HepG2 (cell line): ENCODE measurements at regions not wholly inside any gene's neighbourhood (a gene's known extent, or its start where the extent isn't known, plus 50 kb on each side); places are given as distances from the start of the nearest gene placed in this dataset.
"Not testable (repeated sequence)": the region's sequence is repeated elsewhere in the genome, so short reads cannot be mapped to it uniquely, and the experiment has no call there.

Experiments
- ATAC-seq: fragments of 200-7000 bp; cut with Tn5 transposase; 3 replicates; pipeline ENCODE4 v1.9.1; 2020; ENCODE audit warnings: mild to moderate bottlenecking, moderate library complexity
- BruUV-seq: library from RNA; stranded (reverse); fragments of 400-500 nt; replicated peaks from 2 replicates; lab custom pipeline; 2021; lab: Mats Ljungman, UMichigan
- CTCF ChIA-PET: fragments of 300-600 bp; formaldehyde crosslinking; extraction: SDS; loops from one replicate; lab custom pipeline; 2021; ENCODE audit warnings: low total read pairs, inconsistent platforms, low intra/inter-chr PET ratio; lab: Yijun Ruan, JAX
- POLR2A ChIA-PET: fragments of 350-600 bp; sonication (Branson Sonifier 250); formaldehyde crosslinking; loops from one replicate; lab custom pipeline; 2020; ENCODE audit warnings: antibody characterized with exemption, inconsistent platforms; lab: Yijun Ruan, JAX
- DNase-seq: peaks from one replicate; pipeline ENCODE4 v3.0.0-alpha.2; 2015; ENCODE audit warnings: low spot score
- FAIRE-seq: peaks from 3 replicates; lab custom pipeline; 2011; peaks lifted over from hg19 to GRCh38; lab: Jason Lieb, UNC
- H2AFZ ChIP-seq: one replicate; pipeline ENCODE4 v1.6.1; 2011; ENCODE audit warnings: low read length, inconsistent platforms
- H3K27ac ChIP-seq: fragments of 300-600 bp; 3 replicates; pipeline ENCODE4 v1.8.0; 2011; ENCODE audit warnings: mixed run types, mild to moderate bottlenecking, mixed read lengths, low read length, inconsistent platforms; ENCODE audit not compliant: insufficient read depth; ENCODE audit errors: extremely low read length
- H3K27me3 ChIP-seq, 2 experiments: fragments of 200-600 bp in 1 of 2; 2 replicates in 1 of 2; 3 replicates in 1 of 2; pipeline versions ENCODE4 v1.6.0 to v1.8.0; 2011; ENCODE audit warnings: low read length in 2 of 2, mild to moderate bottlenecking in 2 of 2, moderate library complexity in 2 of 2, inconsistent platforms in 1 of 2; ENCODE audit not compliant: insufficient read depth in 2 of 2, control insufficient read depth in 1 of 2
- H3K36me3 ChIP-seq, 2 experiments: fragments of 200-600 bp in 1 of 2; replicated peaks in 1 of 2; 2 replicates in 1 of 2; 3 replicates in 1 of 2; pipeline versions ENCODE4 v1.5.1 to v1.8.0; 2011; ENCODE audit warnings: low read length in 2 of 2, inconsistent platforms in 1 of 2; ENCODE audit not compliant: insufficient read depth in 2 of 2, control insufficient read depth in 1 of 2
- H3K4me1 ChIP-seq: 2 replicates; pipeline ENCODE4 v1.5.1; 2012; ENCODE audit warnings: low read length, inconsistent platforms; ENCODE audit not compliant: insufficient read depth
- H3K4me2 ChIP-seq: 2 replicates; pipeline ENCODE4 v1.6.0; 2011; ENCODE audit warnings: low read depth, low read length, inconsistent platforms
- H3K4me3 ChIP-seq, 3 experiments: fragments of 200-600 bp in 1 of 3; sonication (generic), shearing (Covaris generic) in 1 of 3; replicated peaks in 1 of 3; 2 replicates each; pipeline ENCODE4 v1.5.1; 2011 to 2016; ENCODE audit warnings: low read length in 3 of 3, inconsistent platforms in 2 of 3, low read depth in 2 of 3, mild to moderate bottlenecking in 2 of 3, control low read depth in 1 of 3, mixed read lengths in 1 of 3; ENCODE audit not compliant: insufficient read depth in 1 of 3
- H3K79me2 ChIP-seq: one replicate; pipeline ENCODE4 v1.6.1; 2011; ENCODE audit warnings: low read length, inconsistent platforms; ENCODE audit not compliant: insufficient read depth
- H3K9ac ChIP-seq: 2 replicates; pipeline ENCODE4 v1.6.0; 2011; ENCODE audit warnings: mild to moderate bottlenecking, low read depth, low read length, inconsistent platforms; ENCODE audit not compliant: insufficient read depth
- H3K9me3 ChIP-seq: 2 replicates; pipeline ENCODE4 v1.5.1; 2012; ENCODE audit warnings: mild to moderate bottlenecking, low read length
- H4K20me1 ChIP-seq: 2 replicates; pipeline ENCODE4 v1.6.0; 2011; ENCODE audit warnings: inconsistent platforms, mild to moderate bottlenecking, low read length, moderate library complexity; ENCODE audit not compliant: insufficient read depth
- HNF4G ChIP-seq, 2 experiments: sonication (generic) in 1 of 2; formaldehyde crosslinking in 1 of 2; IDR thresholded peaks; 2 replicates each; pipeline versions ENCODE4 v1.4.0 to v1.6.1; 2011 to 2020; ENCODE audit warnings: borderline replicate concordance in 2 of 2, low read depth in 2 of 2, mild to moderate bottlenecking in 2 of 2, low read length in 1 of 2, missing genetic modification reagents in 1 of 2, moderate library complexity in 1 of 2
- MATR3 ChIP-seq: sonication (generic); formaldehyde crosslinking; IDR thresholded peaks from 2 replicates; pipeline ENCODE4 v1.4.0; 2020; ENCODE audit warnings: missing genetic modification reagents
- NR2C2 ChIP-seq: sonication (generic); formaldehyde crosslinking; IDR thresholded peaks from 2 replicates; pipeline ENCODE4 v1.4.0; 2020; ENCODE audit warnings: missing genetic modification reagents, mild to moderate bottlenecking, moderate library complexity, borderline replicate concordance
- ZNF552 ChIP-seq: sonication (generic); formaldehyde crosslinking; IDR thresholded peaks from 2 replicates; pipeline ENCODE4 v1.9.0; 2022; ENCODE audit warnings: missing genetic modification reagents, mild to moderate bottlenecking, borderline replicate concordance
- ZNF580 ChIP-seq: IDR thresholded peaks from 2 replicates; pipeline ENCODE4 v1.6.1; 2016; ENCODE audit warnings: low read depth, borderline replicate concordance
- WGBS: methylation state at CpG from one replicate; pipeline ENCODE4 v1.1.6; 2017; ENCODE audit warnings: low lambda C conversion rate; 5-methylcytosine and 5-hydroxymethylcytosine counted together
- in situ Hi-C: cut with HindIII; loops from 2 replicates; pipeline ENCODE4 v1.10.0; 2017; ENCODE audit warnings: low pct_unique_long_range_greater_than_20kb; ENCODE audit not compliant: extremely low pct_ligation_motif_present
- intact Hi-C: fragments of 100-400 bp; cut with micrococcal nuclease; formaldehyde crosslinking; loops from one replicate; pipeline ENCODE4 v1.10.0; 2022; ENCODE audit not compliant: unreplicated experiment

- 74% methylated on average over 24 of the region's 35 CpGs for WGBS
- H3K9ac ChIP-seq, POLR2A ChIA-PET, ATAC-seq, H2AFZ ChIP-seq, BruUV-seq, CTCF ChIA-PET, intact Hi-C loops, H3K27ac ChIP-seq, H4K20me1 ChIP-seq, FAIRE-seq, H3K4me3 ChIP-seq, H3K4me2 ChIP-seq, H3K4me1 ChIP-seq, H3K9me3 ChIP-seq, DNase-seq, H3K36me3 ChIP-seq, H3K79me2 ChIP-seq, in situ Hi-C loops: not testable (repeated sequence)
- peaks cover 20 to 79% of the 10 kb centered on the region in 2 experiments for H3K27me3 ChIP-seq
These were observed 160.0 kb downstream of the FOXL1 start for GRCh38 chr16:86738322-86738721.

- H3K36me3 ChIP-seq = no peaks in the 10 kb centered on the region
- ATAC-seq (no peak), DNase-seq (no peak), FAIRE-seq (no peak)
- H3K9me3 ChIP-seq = no peaks in the 10 kb centered on the region
- no peak overlapping the region for H3K9ac ChIP-seq
- no peaks in the 10 kb centered on the region for H4K20me1 ChIP-seq
- no peak overlapping the region for H2AFZ ChIP-seq
- in situ Hi-C loops = no loop called here
- H3K79me2 ChIP-seq = no peaks in the 10 kb centered on the region
- no TSS peak for BruUV-seq
- 22% methylated on average over 3 of the region's 3 CpGs for WGBS
- POLR2A ChIA-PET = no interaction called here
- no peaks in the 10 kb centered on the region for H3K4me1 ChIP-seq
- H3K27me3 ChIP-seq = peaks cover 17 to 70% of the 10 kb centered on the region in 2 experiments
- no peak overlapping the region for H3K27ac ChIP-seq
- no peak overlapping the region for H3K4me3 ChIP-seq
- TF ChIP-seq NR2C2 (CRISPR knock-in tag) (no peak), HNF4G (IDR thresholded peaks at IDR 0.05; ENCODE audit: borderline replicate concordance, low read depth, low read length) (no peak), HNF4G (CRISPR knock-in tag; IDR thresholded peaks at IDR 0.05; ENCODE audit: borderline replicate concordance, low read depth) (no peak), ZNF580 (CRISPR knock-in tag) (no peak), ZNF552 (CRISPR knock-in tag) (no peak), MATR3 (no peak)
- no peak overlapping the region for H3K4me2 ChIP-seq
- intact Hi-C loops = no loop called here
- CTCF ChIA-PET = no interaction called here
These were observed 160.8 kb downstream of the FOXL1 start for GRCh38 chr16:86739178-86739577.
